SHP77 (cell line): ENCODE measurements at regions not wholly inside any gene's neighbourhood (a gene's known extent, or its start where the extent isn't known, plus 50 kb on each side); places are given as distances from the start of the nearest gene placed in this dataset.

Experiments used
- DNase-seq, 2 experiments: peaks; one replicate each; lab custom pipeline; 2025; lab: John Stamatoyannopoulos, UW

GRCh38 chr7:41878309-41879295, 175.7 kb upstream of the INHBA start:
- no peak for DNase-seq

DNA sequence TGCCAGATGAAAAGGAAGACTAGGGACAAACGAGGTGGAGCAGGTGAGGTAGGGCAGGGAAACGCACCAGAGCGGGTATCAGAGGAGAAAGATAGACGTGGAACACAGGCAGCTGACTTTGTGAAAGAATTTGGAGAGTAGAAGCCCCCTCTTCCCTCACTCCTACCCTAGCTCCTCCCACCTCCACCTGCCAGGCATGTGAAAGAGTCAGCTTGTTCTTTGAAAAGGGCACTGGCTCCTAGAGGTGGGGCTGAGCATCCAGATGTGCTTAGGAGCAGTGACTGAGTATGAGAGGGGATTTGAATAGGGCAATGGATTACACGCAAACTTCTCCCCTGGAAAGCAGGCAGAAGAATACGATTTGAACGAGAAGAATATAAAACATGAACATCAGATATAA, 174.2 kb upstream of the INHBA start:
- DNase-seq: no peak

DNA sequence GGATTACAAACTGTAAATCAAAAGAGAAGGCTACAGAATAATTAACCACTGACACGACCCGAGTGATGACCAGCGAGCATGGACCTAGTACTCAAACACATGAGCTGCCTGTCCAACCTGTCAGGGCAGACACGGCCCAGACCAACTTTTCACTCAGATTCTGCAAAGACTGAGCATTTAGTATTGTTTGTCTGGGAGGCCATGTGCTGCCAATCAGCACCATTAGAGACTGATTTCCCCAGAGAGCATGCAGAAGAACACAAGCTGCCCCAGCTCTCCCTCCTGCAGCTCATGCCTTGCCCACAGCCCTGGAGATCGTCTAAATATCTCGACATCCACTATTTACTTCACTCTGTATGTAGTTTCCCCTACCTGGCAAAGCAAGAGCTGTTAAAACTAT, 172.6 kb upstream of the INHBA start:
- DNase-seq: no peak

DNA sequence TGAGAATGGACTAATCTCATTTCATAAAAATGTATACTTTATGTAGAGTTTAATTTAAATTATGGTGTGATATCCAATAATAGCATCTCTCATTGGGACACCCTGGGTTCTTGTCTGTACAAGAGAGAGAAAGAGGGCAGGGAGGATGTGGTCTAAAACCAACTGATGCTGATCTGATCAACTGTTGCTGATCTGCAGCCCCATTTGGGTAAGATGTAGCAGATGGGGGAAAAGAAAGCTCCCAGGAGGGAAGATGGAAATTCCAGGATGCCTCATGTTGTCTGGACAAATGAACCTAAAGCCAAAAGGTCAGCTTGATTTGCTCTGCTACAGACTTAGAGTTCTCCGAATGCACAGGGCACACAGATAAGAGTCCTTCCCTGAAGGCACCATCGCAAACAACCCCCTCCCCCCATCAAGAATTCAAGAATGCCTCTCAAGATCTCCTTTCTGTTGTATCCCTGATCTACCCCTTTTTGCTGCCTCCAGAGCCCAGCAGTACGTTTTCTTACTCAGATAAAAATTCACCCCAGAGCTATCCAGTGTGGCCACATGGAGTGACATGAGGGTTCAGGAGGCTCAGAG, 171.4 kb upstream of the INHBA start:
- no peak for DNase-seq

- no peak for DNase-seq
Measured at GRCh38 chr7:41873741-41874140, 170.9 kb upstream of the INHBA start.

GRCh38 chr7:41872966-41873365, 170.1 kb upstream of the INHBA start:
- no peak for DNase-seq

DNA sequence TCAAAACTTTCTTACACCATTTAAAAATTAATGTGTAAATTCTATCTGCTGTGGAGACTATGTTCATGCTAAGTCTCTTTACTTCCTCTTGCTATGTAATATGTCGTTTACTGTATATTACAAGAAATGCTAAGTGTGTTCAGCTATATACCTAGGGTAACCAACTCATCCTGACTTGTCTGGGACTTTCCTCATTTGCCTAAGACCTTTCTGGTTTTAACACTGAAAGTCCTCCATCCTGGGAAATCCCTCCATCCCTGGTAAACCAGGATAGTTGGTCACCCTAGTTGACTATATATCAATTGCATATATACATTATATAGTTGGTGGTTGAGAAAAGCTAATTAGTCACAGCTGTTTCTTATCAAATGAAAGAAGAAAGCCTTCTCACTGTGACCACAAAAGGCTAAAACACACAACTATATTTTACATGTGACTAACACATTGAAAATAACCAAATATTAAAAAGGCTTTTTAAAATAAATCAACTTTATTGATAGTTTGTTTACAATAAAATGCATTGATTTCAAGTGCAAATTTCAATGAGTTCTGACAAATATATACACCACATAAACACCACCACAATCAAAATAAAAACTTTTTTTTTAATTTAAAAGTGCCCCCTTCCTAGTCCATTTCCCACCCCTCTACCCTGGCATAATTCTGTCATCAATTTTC, 167.7 kb upstream of the INHBA start:
- no peak for DNase-seq

- no peak for DNase-seq
Measured at GRCh38 chr7:41869997-41870396, 167.1 kb upstream of the INHBA start.

DNA sequence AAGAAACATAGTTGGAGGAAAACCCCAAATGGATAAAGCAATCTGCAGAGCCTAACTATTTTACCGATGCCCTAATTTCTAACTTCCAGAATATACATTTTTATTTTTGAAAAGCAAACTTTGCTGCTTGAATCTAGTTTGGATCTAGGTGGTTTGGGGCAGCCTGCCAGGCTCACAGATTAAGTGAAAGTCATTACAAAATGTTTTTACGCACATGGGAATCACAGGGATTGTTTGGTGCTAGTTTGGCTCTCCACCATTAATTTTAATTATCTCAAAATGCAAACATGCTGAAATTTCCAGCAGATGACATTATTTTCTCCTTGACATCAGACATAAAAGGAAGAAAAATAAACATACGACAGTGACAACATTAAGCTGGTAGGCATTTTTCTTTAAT, 166.7 kb upstream of the INHBA start:
- no peak for DNase-seq

GRCh38 chr7:41869091-41869490, 166.2 kb upstream of the INHBA start:
- no peak for DNase-seq

DNA sequence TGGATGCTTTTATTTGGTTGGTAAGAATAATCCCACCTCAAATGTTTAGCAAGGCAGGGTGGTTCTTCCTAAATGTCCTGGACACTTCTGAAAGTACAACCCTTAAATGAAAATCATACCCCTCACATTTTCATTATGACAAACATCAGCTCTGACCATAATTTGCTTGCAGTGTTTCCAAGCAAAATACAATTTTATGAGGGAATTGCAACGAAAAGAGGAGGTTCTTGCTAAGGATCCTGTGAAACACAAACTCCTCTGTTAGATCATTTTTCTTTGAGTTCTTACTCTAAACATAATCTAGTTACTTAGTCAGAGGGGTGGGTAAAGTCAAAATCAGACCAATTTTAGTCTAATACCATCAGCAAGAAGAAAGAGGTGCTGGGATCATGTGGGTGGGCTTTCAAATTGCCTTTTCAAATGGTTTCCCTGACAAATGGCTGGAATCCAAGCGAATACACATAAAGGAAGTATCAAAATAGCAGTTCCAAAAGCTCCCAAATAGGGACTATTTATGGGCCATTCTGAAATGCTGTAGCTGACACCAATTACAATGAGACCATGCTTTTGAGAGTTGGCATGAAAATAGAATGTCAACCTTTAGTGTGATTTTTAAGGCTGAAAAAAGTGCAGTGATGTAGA, 164.9 kb upstream of the INHBA start:
- no peak for DNase-seq

DNA sequence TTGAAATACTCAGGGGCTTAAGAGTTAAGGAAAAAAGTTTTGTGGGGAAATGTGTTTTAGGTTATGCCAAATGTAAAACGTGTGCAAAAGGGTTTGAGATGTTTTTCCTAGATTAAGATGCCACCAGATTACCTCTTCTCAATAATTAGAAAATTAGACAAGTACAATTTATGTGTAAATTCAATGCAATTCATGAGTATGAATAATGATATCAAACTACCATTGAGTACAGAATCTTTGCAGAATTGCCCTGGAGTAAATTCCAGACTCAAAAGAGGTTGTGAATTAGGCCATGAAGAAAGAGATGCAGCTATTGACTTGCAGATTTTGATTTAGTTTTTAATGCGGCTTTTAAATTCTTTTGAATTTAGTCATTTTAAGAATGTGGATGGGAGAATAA, 159.4 kb upstream of the INHBA start:
- no peak for DNase-seq

DNA sequence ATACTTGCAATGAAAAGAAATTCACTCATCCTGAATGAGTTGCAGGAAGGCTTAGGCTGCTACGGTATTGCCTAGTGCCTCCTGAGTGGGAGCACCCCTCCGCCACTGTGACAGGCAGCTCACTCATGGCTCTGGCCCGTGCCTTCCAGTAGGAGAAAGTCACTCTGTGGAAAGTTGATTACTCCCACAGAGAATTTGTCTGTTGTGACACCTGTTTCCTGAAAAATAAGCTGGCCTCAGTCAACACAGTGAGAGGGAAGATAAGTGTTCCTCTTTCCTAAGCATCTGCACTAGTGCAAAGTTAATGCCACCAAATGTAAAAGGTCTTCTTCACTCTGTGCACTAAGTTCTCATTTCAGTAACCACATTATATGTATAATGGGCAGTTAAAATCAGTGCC, 158.8 kb upstream of the INHBA start:
- DNase-seq: no peak

- no peak for DNase-seq
Measured at GRCh38 chr7:41858201-41858600, 155.3 kb upstream of the INHBA start.

- no peak for DNase-seq
Measured at GRCh38 chr7:41855798-41856197, 152.9 kb upstream of the INHBA start.

GRCh38 chr7:41847606-41848005, 144.7 kb upstream of the INHBA start:
- no peak for DNase-seq

DNA sequence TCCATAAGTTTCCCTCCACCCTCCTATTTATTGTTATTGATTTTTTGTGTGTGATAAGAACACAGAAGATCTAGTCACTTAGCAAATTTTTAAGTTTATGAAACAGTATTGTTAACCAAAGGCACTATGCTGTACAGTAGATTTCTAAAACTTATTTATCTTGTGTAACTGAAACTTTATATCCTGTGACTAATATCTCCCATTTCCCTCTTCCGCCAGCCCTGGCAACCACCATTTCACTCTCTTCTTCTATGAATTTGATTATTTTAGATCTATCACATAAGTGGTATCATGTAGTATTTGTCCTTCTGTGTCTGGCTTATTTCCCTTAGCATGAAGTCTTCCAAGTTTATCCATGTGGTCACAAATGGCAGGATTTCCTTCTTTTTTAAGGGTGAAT, 144.3 kb upstream of the INHBA start:
- DNase-seq: no peak

GRCh38 chr7:41842956-41843355, 140.1 kb upstream of the INHBA start:
- no peak for DNase-seq

GRCh38 chr7:41837916-41838315, 135.0 kb upstream of the INHBA start:
- DNase-seq: no peak

DNA sequence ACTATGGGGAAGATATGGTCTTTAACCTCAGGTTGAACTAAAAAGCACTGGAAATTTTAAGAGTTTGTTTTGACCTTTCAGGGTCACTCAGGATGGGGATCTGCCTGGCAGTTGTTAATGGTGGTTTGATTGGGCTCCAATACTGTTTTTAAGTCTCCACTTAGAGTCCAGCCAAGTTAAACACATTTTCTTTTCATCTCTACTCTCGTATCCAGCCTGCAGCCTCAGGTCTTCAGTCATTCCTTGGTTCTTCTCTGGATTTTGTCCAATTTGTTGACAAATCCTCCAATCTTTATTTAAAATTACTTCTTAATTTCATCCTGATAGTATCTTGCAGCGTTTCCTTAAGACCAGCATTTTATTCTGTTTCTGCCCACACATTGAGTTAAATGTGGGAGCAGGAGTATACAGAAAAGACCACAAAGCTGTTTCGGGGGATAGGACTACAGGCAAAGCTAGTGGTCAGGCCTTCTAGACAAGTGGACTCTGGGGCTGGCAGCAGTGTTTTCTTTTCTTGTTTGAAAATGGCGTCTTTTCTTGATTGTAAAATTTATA, 133.2 kb upstream of the INHBA start:
- no peak for DNase-seq

- DNase-seq: no peak
Measured at GRCh38 chr7:41834805-41835694, 132.2 kb upstream of the INHBA start.
